HG03097 (cell line): ENCODE measurements at regions not wholly inside any gene's neighbourhood (a gene's known extent, or its start where the extent isn't known, plus 50 kb on each side); places are given as distances from the start of the nearest gene placed in this dataset.

ENCODE experiments used
- ATAC-seq: cut with Tn5 transposase; IDR thresholded peaks from one replicate; pipeline ENCODE4 v1.9.1; 2021; ENCODE audit not compliant: unreplicated experiment, low FRiP score

GRCh38 chr14:22460461-22461195 lies 128.4 kb downstream of the DAD1 start:
- ATAC-seq, result no peak

- no peak for ATAC-seq
Measured at GRCh38 chr14:22458737-22459136, 130.3 kb downstream of the DAD1 start.

GRCh38 chr14:22456998-22457594 lies 131.9 kb downstream of the DAD1 start:
- no peak for ATAC-seq

- no peak for ATAC-seq
Measured at GRCh38 chr14:22456421-22456820, 132.6 kb downstream of the DAD1 start.

GRCh38 chr14:22452330-22452729 lies 136.7 kb downstream of the DAD1 start:
- no peak for ATAC-seq

- ATAC-seq, result no peak
Measured at GRCh38 chr14:22450266-22450665, 138.8 kb downstream of the DAD1 start.

GRCh38 chr14:22449600-22449905 lies 139.5 kb downstream of the DAD1 start:
- ATAC-seq, result no peak

- ATAC-seq, result peak; percentile 43
Measured at GRCh38 chr14:22448905-22449599, 140.0 kb downstream of the DAD1 start.

GRCh38 chr14:22448035-22448904 lies 140.8 kb downstream of the DAD1 start:
- peak; percentile 50 for ATAC-seq

GRCh38 chr14:22438742-22439141 lies 150.3 kb downstream of the DAD1 start:
- ATAC-seq, result no peak

GRCh38 chr14:22434901-22435550 lies 154.0 kb downstream of the DAD1 start:
- no peak for ATAC-seq

- no peak for ATAC-seq
Measured at GRCh38 chr14:22434030-22434429, 155.0 kb downstream of the DAD1 start.

- ATAC-seq, result no peak
Measured at GRCh38 chr14:22433069-22433468, 156.0 kb downstream of the DAD1 start.

GRCh38 chr14:22432348-22432976 lies 156.6 kb downstream of the DAD1 start:
- ATAC-seq, result no peak

- no peak for ATAC-seq
Measured at GRCh38 chr14:22429546-22430294, 159.3 kb downstream of the DAD1 start.

GRCh38 chr14:22428700-22429291 lies 160.2 kb downstream of the DAD1 start:
- ATAC-seq, result no peak

GRCh38 chr14:22427771-22428231 lies 161.2 kb downstream of the DAD1 start:
- ATAC-seq, result no peak

- ATAC-seq, result no peak
Measured at GRCh38 chr14:22426711-22427110, 162.3 kb downstream of the DAD1 start.

- ATAC-seq, result no peak
Measured at GRCh38 chr14:22423958-22424357, 165.1 kb downstream of the DAD1 start.
